Tibial artery (tissue), 4 donors: ENCODE measurements at regions not wholly inside any gene's neighbourhood (a gene's known extent, or its start where the extent isn't known, plus 50 kb on each side); places are given as distances from the start of the nearest gene placed in this dataset.

Source experiments
- DNase-seq, 2 donors: peaks; one replicate each; pipeline ENCODE4 v3.0.0-alpha.2; 2019
- H3K27ac ChIP-seq, 2 donors: fragments of 200-600 bp; sonication (generic) in 1 of 2; 1 replicate in 1 of 2; 2 replicates in 1 of 2; pipeline ENCODE4 v1.5.1; 2018 to 2019; ENCODE audit warnings: mild to moderate bottlenecking in 1 of 2
- H3K27me3 ChIP-seq, 2 donors: fragments of 200-600 bp; sonication (generic) in 1 of 2; one replicate each; pipeline versions ENCODE4 v1.5.1 to v1.6.0; 2016 to 2019
- H3K36me3 ChIP-seq, 3 donors: fragments of 200-600 bp; sonication (generic) in 2 of 3; one replicate each; pipeline ENCODE4 v1.5.1; 2016 to 2019; ENCODE audit warnings: mild to moderate bottlenecking in 2 of 3
- H3K4me1 ChIP-seq, 4 donors: fragments of 200-600 bp; sonication (generic) in 2 of 4; 1 replicate in 3 of 4; 2 replicates in 1 of 4; pipeline ENCODE4 v1.5.1; 2016 to 2019
- H3K4me3 ChIP-seq, 2 donors: fragments of 200-600 bp; sonication (generic) in 1 of 2; 1 replicate in 1 of 2; 2 replicates in 1 of 2; pipeline ENCODE4 v1.5.1; 2018 to 2019; ENCODE audit warnings: mild to moderate bottlenecking in 2 of 2
- H3K9me3 ChIP-seq, 3 donors: fragments of 200-600 bp; sonication (generic) in 1 of 3; one replicate each; pipeline ENCODE4 v1.5.1; 2016 to 2019
- intact Hi-C: fragments of 100-400 bp; cut with DNase I; formaldehyde crosslinking; loops from one replicate; pipeline ENCODE4 v1.15.0; 2023; ENCODE audit warnings: low total_unique reads
- TF ChIP-seq, protein P1 (sequence below), 2 experiments: fragments of 200-600 bp in 1 of 2; fragments of 450-650 bp in 1 of 2; IDR thresholded peaks; one replicate each; pipeline ENCODE4 v1.5.1; 2017 to 2019; ENCODE audit warnings: antibody characterized with exemption in 2 of 2, mild to moderate bottlenecking in 1 of 2, moderate library complexity in 1 of 2

DNA sequence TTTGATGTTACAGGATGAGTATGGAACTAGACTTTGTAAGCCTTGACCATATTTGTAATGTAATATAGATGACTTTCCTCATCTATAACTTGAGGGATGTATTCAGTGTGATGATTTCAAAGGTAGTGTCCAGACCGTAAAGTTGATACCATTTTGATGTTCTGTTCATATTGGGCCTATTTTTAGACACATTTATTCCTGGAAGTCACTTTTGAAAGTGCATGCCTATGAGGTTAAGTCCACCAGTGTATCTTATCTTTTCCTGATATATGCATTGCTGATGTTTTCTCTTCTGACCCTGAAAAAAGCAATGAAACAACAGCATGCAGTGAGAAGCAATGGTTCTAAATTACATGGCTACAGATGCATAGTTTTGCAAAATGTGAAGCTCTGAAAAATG lies 244.7 kb upstream of the PDGFD start:
- Histone ChIP-seq H3K4me1 (no peaks in the 10 kb centered on the region), H3K4me3 (no peak overlapping the region), H3K27ac (no peak overlapping the region), H3K36me3 (no peaks in the 10 kb centered on the region), H3K27me3 (no peaks in the 10 kb centered on the region), H3K9me3 (no peaks in the 10 kb centered on the region)
- DNase-seq: no peak
- TF ChIP-seq, protein P1, sequence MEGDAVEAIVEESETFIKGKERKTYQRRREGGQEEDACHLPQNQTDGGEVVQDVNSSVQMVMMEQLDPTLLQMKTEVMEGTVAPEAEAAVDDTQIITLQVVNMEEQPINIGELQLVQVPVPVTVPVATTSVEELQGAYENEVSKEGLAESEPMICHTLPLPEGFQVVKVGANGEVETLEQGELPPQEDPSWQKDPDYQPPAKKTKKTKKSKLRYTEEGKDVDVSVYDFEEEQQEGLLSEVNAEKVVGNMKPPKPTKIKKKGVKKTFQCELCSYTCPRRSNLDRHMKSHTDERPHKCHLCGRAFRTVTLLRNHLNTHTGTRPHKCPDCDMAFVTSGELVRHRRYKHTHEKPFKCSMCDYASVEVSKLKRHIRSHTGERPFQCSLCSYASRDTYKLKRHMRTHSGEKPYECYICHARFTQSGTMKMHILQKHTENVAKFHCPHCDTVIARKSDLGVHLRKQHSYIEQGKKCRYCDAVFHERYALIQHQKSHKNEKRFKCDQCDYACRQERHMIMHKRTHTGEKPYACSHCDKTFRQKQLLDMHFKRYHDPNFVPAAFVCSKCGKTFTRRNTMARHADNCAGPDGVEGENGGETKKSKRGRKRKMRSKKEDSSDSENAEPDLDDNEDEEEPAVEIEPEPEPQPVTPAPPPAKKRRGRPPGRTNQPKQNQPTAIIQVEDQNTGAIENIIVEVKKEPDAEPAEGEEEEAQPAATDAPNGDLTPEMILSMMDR (IDR thresholded peaks at IDR 0.05): no peak
- intact Hi-C loops: no loop called here

DNA sequence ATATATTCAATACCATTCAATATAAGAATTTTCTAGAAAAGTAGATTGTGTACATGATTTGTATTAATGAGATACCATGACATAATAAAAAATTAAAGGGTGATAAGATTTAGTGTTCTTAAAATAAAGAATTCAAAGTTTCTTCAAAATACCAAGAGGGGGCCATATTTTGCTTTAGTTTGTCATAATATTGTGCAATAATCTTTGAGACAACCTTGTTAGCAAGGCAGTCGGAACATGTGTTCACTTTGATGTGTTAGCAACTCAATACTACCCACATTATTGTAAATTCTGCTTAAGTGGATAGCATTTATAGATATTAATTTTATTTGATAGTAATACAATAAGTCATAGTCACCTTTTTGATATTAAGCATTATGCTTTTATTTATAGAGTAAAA lies 241.3 kb upstream of the PDGFD start:
- no peaks in the 10 kb centered on the region for H3K4me1 ChIP-seq
- no peaks in the 10 kb centered on the region for H3K36me3 ChIP-seq
- DNase-seq: no peak
- TF ChIP-seq, protein P1 (IDR thresholded peaks at IDR 0.05): no peak
- H3K27me3 ChIP-seq: no peaks in the 10 kb centered on the region
- intact Hi-C loops: no loop called here
- no peak overlapping the region for H3K27ac ChIP-seq
- H3K9me3 ChIP-seq: no peaks in the 10 kb centered on the region
- H3K4me3 ChIP-seq: no peak overlapping the region

DNA sequence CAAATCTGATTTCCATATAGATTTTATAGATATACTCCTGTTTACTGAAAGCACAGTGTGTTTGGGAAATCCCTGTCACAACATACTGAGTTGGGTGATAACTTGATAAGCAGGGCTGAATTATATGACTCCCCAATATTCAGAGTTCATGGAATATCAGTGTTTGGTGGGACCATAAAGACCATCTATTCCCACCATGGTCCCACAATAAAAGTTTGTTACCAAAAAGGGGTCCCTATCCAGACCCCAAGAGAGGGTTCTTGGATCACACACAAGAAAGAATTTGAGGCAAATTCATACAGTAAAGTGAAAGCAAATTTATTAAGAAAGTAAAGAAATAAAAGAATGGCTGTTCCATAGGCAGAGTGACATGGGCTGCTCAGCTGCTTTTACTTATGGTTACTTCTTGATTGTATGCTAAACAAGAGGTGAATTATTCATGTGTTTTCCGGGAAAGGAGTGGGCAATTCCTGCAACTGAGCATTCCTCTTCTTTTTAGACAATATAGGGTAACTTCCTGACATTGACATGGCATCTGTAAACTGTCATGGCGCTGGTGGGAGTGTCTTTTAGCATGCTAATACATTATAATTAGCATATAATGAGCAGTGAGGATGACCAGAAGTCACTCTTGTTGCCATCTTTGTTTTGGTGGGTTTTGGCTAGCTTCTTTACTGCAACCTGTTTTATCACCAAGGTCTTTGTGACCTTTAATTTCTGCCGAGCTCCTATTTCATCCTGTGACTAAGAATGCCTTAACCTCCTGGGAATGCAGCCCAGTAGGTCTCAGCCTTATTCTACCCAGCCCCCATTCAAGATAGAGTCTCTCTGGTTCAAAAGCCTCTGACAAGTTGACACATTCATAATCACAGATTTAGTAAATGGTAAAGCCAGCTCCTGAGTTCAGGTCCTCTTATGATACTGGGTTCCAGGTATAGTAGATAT lies 240.6 kb upstream of the PDGFD start:
- Histone ChIP-seq H3K27me3 (no peaks in the 10 kb centered on the region), H3K36me3 (no peaks in the 10 kb centered on the region), H3K27ac (no peak overlapping the region), H3K4me3 (no peak overlapping the region), H3K9me3 (no peaks in the 10 kb centered on the region), H3K4me1 (no peaks in the 10 kb centered on the region)
- TF ChIP-seq, protein P1 (IDR thresholded peaks at IDR 0.05): no peak
- no peak for DNase-seq
- intact Hi-C loops: no loop called here

DNA sequence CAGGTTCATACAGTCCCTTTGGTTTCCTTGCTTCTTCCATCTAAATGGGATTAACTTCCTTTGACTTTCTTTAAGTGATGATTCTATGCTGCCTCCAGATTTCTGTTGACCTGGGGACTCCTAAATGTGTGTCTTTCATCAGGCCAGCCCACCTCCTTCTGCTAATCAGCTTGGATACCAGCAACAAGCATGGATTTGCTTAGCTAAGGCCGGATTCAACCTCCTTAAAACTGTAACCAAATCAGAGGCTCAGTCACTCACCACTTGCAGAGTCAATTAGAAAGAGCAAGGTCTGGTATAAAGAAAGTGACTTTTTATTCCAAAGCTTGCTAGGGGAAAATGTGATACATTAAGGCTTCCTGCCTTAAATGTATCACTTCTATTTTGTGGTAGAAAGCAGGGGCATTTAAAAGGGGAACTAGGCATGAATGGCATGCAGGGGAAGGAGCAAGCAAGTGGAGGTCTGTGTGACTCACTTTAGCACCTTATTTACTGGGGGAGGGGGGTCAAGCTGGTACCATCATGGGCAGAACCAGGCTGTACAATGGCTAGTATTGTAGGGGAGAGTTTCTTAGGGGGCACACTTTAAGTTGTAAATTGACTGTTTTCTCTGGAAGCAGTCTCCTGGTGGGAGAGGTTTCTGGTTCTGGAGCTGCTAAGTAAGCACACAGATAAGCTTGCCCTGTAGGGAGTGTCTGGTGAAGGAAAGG lies 239.0 kb upstream of the PDGFD start:
- TF ChIP-seq, protein P1 (IDR thresholded peaks at IDR 0.05): no peak
- H3K27ac ChIP-seq: no peak overlapping the region
- no peak for DNase-seq
- no peaks in the 10 kb centered on the region for H3K9me3 ChIP-seq
- H3K4me1 ChIP-seq: no peaks in the 10 kb centered on the region
- no peak overlapping the region for H3K4me3 ChIP-seq
- H3K27me3 ChIP-seq: no peaks in the 10 kb centered on the region
- intact Hi-C loops: no loop called here
- no peaks in the 10 kb centered on the region for H3K36me3 ChIP-seq

DNA sequence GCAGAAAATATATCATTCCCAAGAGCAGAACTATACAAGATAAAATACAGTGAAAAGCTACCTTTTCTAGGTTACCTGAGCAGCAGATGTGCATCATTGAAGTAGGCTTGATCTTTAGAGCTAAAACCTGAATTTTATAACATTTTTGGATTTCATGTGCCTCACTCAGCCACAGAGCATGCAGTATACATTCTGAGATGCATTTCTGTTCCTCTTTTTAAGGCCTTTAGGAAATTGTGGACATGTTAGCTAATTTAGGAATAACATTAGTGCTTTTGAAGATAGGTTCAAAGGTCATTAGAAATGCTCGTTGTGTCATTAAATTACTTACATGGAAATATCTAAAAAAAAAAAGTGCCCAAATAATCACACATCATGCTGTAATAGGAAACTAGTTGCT lies 230.6 kb upstream of the PDGFD start:
- H3K4me1 ChIP-seq: no peaks in the 10 kb centered on the region
- intact Hi-C loops: no loop called here
- no peaks in the 10 kb centered on the region for H3K27me3 ChIP-seq
- H3K4me3 ChIP-seq: no peak overlapping the region
- H3K27ac ChIP-seq: no peak overlapping the region
- H3K9me3 ChIP-seq: no peaks in the 10 kb centered on the region
- H3K36me3 ChIP-seq: no peaks in the 10 kb centered on the region
- TF ChIP-seq, protein P1 (IDR thresholded peaks at IDR 0.05): no peak
- no peak for DNase-seq
